ENCODE measurements at regions not wholly inside any gene's neighbourhood (a gene's known extent, or its start where the extent isn't known, plus 50 kb on each side); places are given as distances from the start of the nearest gene placed in this dataset.
"Not testable (repeated sequence)": the region's sequence is repeated elsewhere in the genome, so short reads cannot be mapped to it uniquely, and the experiment has no call there.

DNA sequence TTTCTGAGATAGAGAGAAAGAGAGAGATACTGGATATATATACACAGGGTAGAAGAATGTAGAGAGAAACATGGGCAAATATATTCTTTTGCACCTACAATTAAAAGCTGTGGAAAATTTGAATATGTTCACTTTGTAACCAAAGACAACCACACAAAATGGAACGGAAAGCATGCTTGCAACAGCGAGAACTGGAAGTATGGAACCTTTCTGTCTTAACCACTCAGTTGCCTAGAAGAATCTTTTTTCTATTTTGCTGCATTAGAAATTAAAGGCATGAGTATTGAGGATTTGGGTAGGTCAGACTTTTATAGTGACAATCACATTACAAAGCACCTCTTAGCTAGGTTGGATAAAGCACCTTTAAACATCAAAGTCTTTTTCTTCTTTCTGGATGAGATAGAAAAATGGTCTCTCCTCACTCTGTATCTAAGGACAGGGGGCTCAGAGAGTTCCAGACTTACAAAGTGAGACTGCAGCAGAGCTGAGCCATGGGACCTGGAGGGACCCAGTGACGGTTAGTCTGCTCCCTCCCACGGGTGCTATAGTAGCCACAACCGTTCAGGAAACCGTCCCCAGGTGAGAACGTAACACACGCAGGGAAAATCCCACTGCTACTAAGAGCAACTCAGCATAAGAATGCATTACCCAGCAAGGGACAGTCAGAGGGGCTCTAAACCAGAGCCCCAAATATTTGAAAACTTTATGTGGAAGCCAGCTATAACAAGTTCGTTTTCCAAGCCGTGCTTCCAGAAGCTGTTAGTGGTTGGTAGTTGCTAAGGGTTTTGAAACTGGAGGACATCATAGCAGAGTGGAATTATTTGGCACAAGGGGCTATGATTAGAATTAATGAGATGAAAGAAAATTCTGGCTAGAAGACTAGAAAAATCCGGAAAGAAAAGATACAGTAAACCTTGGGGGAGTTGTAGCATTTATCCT is 97.1 kb downstream of the DAD1 start:
- DNase-seq, result no peak

GRCh38 chr14:22491053-22491452 is 98.0 kb downstream of the DAD1 start:
- not testable (repeated sequence) for DNase-seq

DNA sequence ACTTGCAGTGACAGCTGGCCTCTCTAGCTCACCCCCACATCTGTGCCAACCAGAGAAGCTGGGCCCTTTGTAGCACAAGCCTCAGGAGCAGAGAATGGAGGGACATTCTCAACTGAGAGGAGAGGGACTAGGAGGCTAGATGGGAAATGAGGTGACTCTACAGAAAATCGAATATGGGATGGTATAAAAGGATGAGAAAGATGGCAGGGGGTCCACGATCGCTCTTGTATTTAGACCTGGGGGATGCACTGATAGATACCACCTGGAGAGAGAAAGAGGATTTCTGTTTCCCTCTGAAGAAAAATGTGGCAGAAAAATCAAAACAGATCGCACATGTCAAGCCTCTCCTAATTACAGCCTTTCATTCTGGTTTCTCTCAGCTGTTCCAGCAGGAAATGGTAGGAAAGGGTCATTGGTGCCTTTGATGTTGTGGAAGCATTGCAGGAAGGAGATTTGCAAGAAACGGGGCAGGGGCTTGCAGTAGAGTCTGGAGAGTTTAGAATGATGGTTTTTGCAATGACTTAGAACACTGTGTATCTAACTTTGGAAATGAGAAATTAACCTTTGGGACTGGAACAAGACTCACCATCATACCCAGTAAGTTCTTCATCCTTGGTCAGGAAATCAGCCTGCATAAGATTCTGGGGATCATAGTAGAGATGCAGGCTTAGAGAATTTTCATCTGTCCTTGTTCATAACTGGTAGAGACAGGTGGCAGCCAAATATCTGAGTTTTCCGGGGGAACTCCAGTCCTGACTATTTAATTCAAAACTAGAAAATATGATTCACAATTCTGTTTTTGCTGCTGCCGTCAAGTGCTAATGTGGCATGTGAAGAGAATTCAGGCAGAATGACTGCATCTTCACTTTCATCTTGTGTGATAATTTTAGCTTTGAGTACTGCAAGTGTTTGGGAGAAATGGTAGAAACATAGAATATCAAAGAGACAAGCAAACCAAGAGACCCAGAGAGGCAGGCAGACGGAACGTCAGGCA is 98.8 kb downstream of the DAD1 start:
- no peak for DNase-seq

DNA sequence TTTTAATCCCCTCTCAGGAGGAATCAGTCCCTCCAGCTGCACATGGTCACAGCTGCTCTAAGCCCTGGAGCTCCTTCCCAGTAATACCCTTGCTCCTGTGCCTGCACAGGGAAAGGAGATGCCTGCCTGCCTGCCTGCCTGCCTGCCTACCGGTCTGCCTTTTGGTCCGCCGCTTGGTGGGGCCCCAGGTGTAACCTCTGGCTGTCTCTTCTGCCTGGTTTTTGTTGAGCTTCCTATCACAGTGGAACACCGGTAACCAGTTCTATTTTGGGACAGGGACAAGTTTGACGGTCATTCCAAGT is 99.8 kb downstream of the DAD1 start:
- DNase-seq, result no peak

DNA sequence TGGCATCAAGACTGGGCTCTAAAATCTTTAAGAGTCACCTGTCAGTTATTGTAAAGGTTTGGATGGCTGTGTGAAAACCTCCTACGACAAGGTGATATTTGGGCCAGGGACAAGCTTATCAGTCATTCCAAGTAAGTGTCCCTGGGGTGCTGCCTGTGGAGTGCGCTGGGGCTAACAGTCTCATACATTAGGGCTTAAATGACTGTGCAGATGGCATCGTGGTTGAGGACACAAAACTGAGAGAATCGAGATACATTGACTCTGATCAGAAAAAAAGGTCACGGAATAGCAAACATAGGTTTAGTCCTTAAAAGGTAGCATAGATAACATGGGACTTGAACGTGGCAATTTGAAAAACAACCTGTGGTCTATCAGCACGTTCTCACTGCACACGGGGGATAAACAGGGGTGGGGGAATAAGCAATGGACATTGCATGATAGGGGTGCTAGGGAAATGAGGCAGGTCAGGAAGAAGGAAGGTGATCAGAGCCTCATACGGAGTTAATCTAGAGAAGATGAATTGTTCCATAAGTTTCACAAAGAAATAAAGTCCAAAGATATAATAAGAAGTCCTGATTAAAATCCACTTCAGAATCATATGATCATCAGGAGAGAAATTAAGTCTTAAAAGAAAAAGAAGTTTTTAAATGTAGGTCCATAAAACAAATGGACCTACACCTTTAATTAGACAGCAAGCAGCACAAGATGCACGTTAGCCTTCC is 100.3 kb downstream of the DAD1 start:
- no peak for DNase-seq

DNA sequence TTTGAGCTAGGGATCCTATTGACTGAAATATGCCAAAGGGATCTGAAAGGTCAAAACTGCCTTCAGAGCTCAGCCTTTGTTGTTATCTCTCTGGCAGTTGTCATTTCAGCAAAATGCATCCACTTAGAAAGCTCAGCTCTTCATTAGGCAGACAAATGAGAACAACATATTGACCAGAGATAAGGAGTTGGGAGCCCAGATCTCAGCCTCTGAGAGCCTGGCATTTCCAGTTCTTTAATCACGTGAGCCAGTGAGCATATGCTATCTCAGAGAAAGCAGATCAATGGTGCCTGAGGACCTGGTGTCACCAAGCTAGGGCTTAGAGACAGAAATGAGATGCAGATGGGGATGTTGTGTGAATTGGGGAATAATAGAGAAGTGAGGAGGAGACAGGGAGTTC is 101.1 kb downstream of the DAD1 start:
- no peak for DNase-seq

DNA sequence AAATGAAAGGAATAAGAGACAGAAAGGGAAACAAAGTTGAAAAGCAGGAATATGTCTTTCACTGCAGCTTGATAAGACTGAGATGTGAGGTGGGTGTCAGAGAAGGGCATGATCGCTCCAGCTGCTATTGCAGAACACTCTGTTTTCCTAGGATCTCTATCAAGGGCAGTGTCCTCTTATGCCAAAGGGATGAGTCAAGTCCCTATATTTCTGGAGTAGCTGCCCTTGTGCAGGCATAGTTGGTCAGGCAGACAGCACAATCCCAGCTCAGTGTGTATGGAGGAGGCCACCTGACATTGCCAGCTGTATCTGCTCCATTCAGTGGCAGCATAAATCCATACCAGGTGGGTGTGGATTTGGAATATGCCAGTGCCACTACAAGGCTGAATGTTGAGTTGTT is 101.6 kb downstream of the DAD1 start:
- no peak for DNase-seq

GRCh38 chr14:22486675-22487074 is 102.3 kb downstream of the DAD1 start:
- no peak for DNase-seq

GRCh38 chr14:22485649-22486048 is 103.4 kb downstream of the DAD1 start:
- DNase-seq, result no peak

GRCh38 chr14:22485178-22485577 is 103.8 kb downstream of the DAD1 start:
- DNase-seq, result no peak

- DNase-seq, result no peak
Measured at GRCh38 chr14:22484632-22485031, 104.4 kb downstream of the DAD1 start.

DNA sequence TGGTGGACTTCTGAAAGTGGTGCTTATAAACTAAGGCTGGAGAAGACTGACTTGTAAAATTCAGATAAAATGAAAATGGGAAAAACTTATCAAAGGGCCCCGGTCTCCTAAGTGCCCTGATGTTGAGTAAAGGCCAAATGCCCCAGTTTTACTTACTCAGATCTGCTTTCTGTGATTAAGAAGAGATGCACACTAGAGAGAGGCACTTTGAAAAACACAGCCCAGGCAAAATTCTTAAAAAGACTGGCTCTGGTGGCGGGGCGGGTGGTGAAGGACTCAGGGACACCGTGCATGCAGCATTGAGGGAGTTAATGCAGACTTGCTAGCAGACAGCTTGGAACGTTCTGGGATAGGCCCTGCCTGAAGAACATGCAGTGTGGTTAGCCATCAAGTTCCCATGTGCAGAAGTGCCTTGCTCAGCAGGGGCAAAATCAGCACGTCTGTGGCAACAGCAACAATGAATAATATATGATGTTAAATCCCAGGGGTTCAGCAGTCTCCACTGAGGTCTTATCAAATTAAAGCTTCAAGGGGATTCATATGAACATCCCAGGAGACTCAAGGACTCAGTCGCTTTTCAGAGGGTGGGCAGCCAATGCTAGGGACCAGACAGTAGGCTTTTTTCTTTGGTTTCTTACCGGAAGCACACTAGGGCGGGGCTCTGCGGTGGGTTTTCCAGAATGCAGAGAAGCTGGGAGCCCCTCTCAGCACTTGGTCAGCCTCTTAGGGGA is 105.0 kb downstream of the DAD1 start:
- no peak for DNase-seq

GRCh38 chr14:22482782-22483553 is 106.1 kb downstream of the DAD1 start:
- no peak for DNase-seq

DNA sequence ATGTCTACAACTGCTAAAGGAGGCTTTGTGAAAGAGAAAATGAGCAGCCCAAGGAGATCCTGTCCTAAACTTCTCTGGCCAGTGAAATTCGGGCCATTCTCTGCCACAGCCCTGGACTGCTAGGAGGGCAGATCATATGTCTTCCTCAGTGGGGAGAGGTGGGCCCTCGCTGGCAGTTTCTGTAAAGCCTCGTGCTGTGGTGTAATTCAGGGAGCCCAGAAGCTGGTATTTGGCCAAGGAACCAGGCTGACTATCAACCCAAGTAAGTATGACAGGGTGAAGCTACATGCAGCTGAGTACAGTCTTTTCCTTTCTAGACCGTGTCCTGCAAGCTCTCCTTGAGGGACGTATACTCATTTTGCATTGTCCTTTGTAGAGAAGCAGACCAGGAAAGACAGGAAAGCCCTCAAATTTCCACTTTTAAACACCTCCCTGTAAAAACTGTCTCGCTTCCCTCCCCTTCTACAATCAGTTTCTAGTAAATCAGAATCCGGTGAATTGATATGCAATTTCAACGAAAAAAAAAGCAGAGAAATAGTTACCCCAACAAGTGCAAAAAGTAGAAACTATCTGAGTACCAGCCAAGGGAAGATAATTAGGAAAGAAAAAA is 106.8 kb downstream of the DAD1 start:
- no peak for DNase-seq

DNA sequence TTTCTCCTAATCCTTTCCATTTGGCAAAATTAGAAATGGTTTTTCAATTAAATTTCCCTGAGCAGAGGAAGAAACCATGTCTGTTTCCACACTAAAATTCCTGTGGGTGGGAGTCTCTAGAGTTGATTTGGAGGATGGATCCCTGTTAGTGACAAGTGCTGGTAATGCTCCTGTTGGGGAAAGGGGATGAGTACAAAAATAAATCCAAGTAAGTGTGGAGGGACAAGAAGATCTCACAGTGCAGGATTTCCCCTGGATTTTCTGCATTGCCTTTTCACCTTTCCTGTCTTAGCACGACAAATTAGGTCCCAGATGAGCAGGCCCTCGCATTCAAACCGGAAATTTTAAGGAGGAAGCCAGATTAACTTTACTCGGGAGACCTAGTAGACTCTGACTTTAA is 107.5 kb downstream of the DAD1 start:
- no peak for DNase-seq

- DNase-seq, result no peak
Measured at GRCh38 chr14:22479776-22480464, 109.1 kb downstream of the DAD1 start.

DNA sequence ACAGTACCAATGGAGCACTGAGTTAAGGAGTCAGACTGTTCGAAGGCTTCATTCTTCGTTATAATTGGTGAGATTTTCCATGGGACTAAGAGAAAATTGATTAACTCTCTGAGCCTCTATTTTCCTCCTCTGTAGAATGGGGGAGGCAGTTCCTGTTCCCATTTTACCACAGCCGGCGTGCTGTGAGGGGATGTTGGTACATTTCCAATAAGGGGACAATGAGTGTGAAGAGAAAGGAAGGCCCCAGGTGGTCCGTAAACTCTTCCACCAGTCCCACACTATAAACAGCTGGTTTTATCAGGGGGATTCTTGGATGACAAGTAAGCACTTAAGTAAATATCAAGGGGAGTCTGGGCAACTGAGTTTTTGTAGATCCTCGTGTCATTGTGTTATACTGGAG is 109.9 kb downstream of the DAD1 start:
- no peak for DNase-seq

DNA sequence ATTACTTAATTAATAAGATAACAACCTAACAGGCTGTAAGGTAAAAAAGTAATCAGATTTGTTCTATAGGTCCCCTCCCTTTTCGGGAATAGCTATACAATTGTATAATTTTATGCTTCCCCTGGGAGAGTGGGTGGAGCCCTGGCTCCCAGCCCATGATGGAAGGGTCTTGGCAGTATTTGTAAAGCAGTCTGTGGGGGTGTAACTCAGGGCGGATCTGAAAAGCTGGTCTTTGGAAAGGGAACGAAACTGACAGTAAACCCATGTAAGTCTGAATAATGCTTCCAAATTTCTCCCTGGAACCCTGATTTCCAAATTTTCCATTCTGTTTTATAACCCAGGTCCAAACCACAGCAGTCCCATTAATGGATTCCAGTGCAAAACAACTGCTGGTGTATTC is 110.4 kb downstream of the DAD1 start:
- DNase-seq, result no peak

GRCh38 chr14:22478247-22478646 is 110.8 kb downstream of the DAD1 start:
- DNase-seq, result no peak

- DNase-seq, result no peak
Measured at GRCh38 chr14:22477569-22478194, 111.3 kb downstream of the DAD1 start.

Data from activated gamma-delta T cell (primary cell).